Keratinocyte (primary cell): ENCODE measurements at regions not wholly inside any gene's neighbourhood (a gene's known extent, or its start where the extent isn't known, plus 50 kb on each side); places are given as distances from the start of the nearest gene placed in this dataset.

Experiments
- DNase-seq: peaks from one replicate; pipeline ENCODE4 v3.0.0-alpha.2; 2011; ENCODE audit warnings: low read depth, missing footprints, low spot score
- FAIRE-seq: peaks from 2 replicates; lab custom pipeline; 2011; peaks lifted over from hg19 to GRCh38; lab: Jason Lieb, UNC
- H2AFZ ChIP-seq: 2 replicates; pipeline ENCODE4 v1.6.0; 2012; ENCODE audit warnings: low read length, control low read depth, inconsistent platforms; ENCODE audit not compliant: control insufficient read depth
- H3K27ac ChIP-seq: 2 replicates; pipeline ENCODE4 v1.5.1; 2011; ENCODE audit warnings: low read length; ENCODE audit not compliant: control insufficient read depth, insufficient read depth
- H3K27me3 ChIP-seq: 3 replicates; pipeline ENCODE4 v1.6.0; 2011; ENCODE audit warnings: low read length; ENCODE audit not compliant: control insufficient read depth, insufficient read depth; ENCODE audit errors: extremely low read depth
- H3K36me3 ChIP-seq, 2 experiments: 2 replicates in 1 of 2; 3 replicates in 1 of 2; pipeline ENCODE4 v1.5.1; 2011; ENCODE audit warnings: low read length in 2 of 2, mild to moderate bottlenecking in 1 of 2; ENCODE audit not compliant: control insufficient read depth in 2 of 2, insufficient read depth in 2 of 2; ENCODE audit errors: extremely low read depth in 1 of 2
- H3K4me1 ChIP-seq: 3 replicates; pipeline ENCODE4 v1.5.1; 2011; ENCODE audit warnings: low read length; ENCODE audit not compliant: control insufficient read depth, insufficient read depth; ENCODE audit errors: extremely low read depth
- H3K4me2 ChIP-seq: 3 replicates; pipeline ENCODE4 v1.6.0; 2011; ENCODE audit warnings: low read depth, low read length; ENCODE audit not compliant: control insufficient read depth, insufficient read depth; ENCODE audit errors: extremely low read depth
- H3K4me3 ChIP-seq, 3 experiments: fragments of 200-600 bp in 1 of 3; sonication (generic) in 1 of 3; 2 replicates in 2 of 3; 3 replicates in 1 of 3; pipeline ENCODE4 v1.5.1; 2011 to 2016; ENCODE audit warnings: low read length in 3 of 3, mild to moderate bottlenecking in 3 of 3, control low read depth in 2 of 3, inconsistent platforms in 1 of 3, low read depth in 1 of 3, mixed read lengths in 1 of 3, mixed run types in 1 of 3, moderate library complexity in 1 of 3; ENCODE audit not compliant: control insufficient read depth in 2 of 3, insufficient read depth in 2 of 3; ENCODE audit errors: extremely low read depth in 1 of 3
- H3K79me2 ChIP-seq: 2 replicates; pipeline ENCODE4 v1.6.0; 2012; ENCODE audit warnings: low read length; ENCODE audit not compliant: control insufficient read depth, insufficient read depth
- H3K9ac ChIP-seq: 3 replicates; pipeline ENCODE4 v1.6.0; 2011; ENCODE audit warnings: low read length; ENCODE audit not compliant: control insufficient read depth, insufficient read depth; ENCODE audit errors: extremely low read depth
- H3K9me1 ChIP-seq: 3 replicates; pipeline ENCODE4 v1.6.0; 2011; ENCODE audit warnings: low read length; ENCODE audit not compliant: control insufficient read depth, insufficient read depth; ENCODE audit errors: extremely low read depth
- H3K9me3 ChIP-seq: 2 replicates; pipeline ENCODE4 v1.5.1; 2012; ENCODE audit warnings: low read depth, low read length; ENCODE audit not compliant: control insufficient read depth
- H4K20me1 ChIP-seq: 3 replicates; pipeline ENCODE4 v1.6.0; 2011; ENCODE audit warnings: low read length; ENCODE audit not compliant: control insufficient read depth, insufficient read depth; ENCODE audit errors: extremely low read depth
- CTCF ChIP-seq, 3 experiments: IDR thresholded peaks in 1 of 3; conservative IDR thresholded peaks in 1 of 3; optimal IDR thresholded peaks in 1 of 3; 2 replicates in 2 of 3; 3 replicates in 1 of 3; pipeline versions ENCODE3 to v1.5.1; 2011; ENCODE audit warnings: low read length in 3 of 3, mild to moderate bottlenecking in 3 of 3, moderate library complexity in 2 of 3, control low read depth in 1 of 3, inconsistent platforms in 1 of 3; ENCODE audit not compliant: insufficient read depth in 2 of 3; ENCODE audit errors: extremely low read depth in 1 of 3
- EZH2 ChIP-seq: IDR thresholded peaks from one replicate; pipeline ENCODE4 v1.6.1; 2012; ENCODE audit warnings: inconsistent platforms, mild to moderate bottlenecking, low read length, moderate library complexity
- dilution Hi-C: fragments of 300-500 bp; cut with MboI; formaldehyde crosslinking; loops from one replicate; pipeline ENCODE4 v1.7.0; 2020; ENCODE audit warnings: low sequenced_read_pairs; ENCODE audit not compliant: extremely low pct_ligation_motif_present

DNA sequence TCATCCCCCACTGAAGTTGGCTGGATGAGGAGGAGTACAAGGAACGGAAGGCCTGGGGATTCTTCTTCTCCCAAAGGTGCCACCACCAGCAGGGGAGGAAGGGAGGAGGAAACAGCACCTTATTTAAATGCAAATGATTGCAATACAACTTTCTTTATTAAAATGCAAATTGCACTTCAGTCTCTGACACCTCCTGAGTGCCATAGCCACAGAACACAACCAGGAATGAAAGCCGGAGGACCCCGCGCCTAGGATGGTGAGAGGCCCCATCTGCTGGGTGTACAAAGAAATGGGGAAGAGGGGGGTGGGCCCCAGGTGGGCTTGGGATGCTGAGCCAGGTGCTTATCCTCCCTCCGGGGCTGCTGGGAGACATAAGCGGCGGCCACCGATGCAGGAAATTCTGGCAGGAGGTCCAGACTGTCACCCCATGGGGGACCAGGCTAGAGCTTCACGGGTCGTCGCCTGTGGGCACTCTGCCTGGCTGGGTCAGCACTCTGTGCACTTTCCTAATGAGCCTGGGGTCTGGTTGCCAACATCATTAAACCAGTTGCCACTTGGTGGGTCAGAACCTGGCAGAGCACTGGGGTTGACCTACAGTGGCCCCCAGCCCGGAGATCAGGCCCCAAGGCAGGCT, 154.2 kb upstream of the MLN start:
- no peak overlapping the region for H3K4me2 ChIP-seq
- H3K4me3 ChIP-seq, result no peak overlapping the region
- no peaks in the 10 kb centered on the region for H3K9me1 ChIP-seq
- H3K27ac ChIP-seq, result no peak overlapping the region
- no peaks in the 10 kb centered on the region for H3K36me3 ChIP-seq
- dilution Hi-C loops, result no loop called here
- no peak for FAIRE-seq
- no peak overlapping the region for H3K9ac ChIP-seq
- no peaks in the 10 kb centered on the region for H3K27me3 ChIP-seq
- no peak for TF ChIP-seq EZH2
- TF ChIP-seq CTCF (optimal IDR thresholded peaks at IDR 0.05 in 1 of 3, IDR thresholded peaks at IDR 0.05 in 1 of 3, conservative IDR thresholded peaks at IDR 0.05 in 1 of 3; ENCODE audit: extremely low read depth in 1 of 3, insufficient read depth in 2 of 3, low read length in 3 of 3), result no peak
- no peaks in the 10 kb centered on the region for H4K20me1 ChIP-seq
- H3K9me3 ChIP-seq, result no peaks in the 10 kb centered on the region
- H3K4me1 ChIP-seq, result peaks cover 40% of the 10 kb centered on the region
- no peak for DNase-seq
- H2AFZ ChIP-seq, result no peak overlapping the region
- no peaks in the 10 kb centered on the region for H3K79me2 ChIP-seq

GRCh38 chr6:33957131-33957891, 153.5 kb upstream of the MLN start:
- no peaks in the 10 kb centered on the region for H3K9me1 ChIP-seq
- FAIRE-seq (no peak), DNase-seq (no peak)
- H3K27me3 ChIP-seq, result no peaks in the 10 kb centered on the region
- H3K79me2 ChIP-seq, result no peaks in the 10 kb centered on the region
- no peaks in the 10 kb centered on the region for H3K36me3 ChIP-seq
- no peak overlapping the region for H3K4me2 ChIP-seq
- H3K4me3 ChIP-seq, result no peak overlapping the region
- peaks cover 34% of the 10 kb centered on the region for H3K4me1 ChIP-seq
- H4K20me1 ChIP-seq, result no peaks in the 10 kb centered on the region
- TF ChIP-seq CTCF (optimal IDR thresholded peaks at IDR 0.05 in 1 of 3, IDR thresholded peaks at IDR 0.05 in 1 of 3, conservative IDR thresholded peaks at IDR 0.05 in 1 of 3; ENCODE audit: extremely low read depth in 1 of 3, insufficient read depth in 2 of 3, low read length in 3 of 3), result no peak
- no peak for TF ChIP-seq EZH2
- H3K27ac ChIP-seq, result no peak overlapping the region
- no peaks in the 10 kb centered on the region for H3K9me3 ChIP-seq
- H3K9ac ChIP-seq, result no peak overlapping the region
- H2AFZ ChIP-seq, result no peak overlapping the region
- dilution Hi-C loops, result no loop called here
